PFSK-1 (cell line): ENCODE measurements at regions not wholly inside any gene's neighbourhood (a gene's known extent, or its start where the extent isn't known, plus 50 kb on each side); places are given as distances from the start of the nearest gene placed in this dataset.

Source experiments
- FOXP2 ChIP-seq: optimal IDR thresholded peaks from 2 replicates; pipeline ENCODE3; 2011; ENCODE audit warnings: borderline replicate concordance, control low read depth, inconsistent platforms; ENCODE audit not compliant: insufficient read depth; ENCODE audit errors: extremely low read length, extremely low read depth
- POLR2AphosphoS5 ChIP-seq: IDR thresholded peaks from 2 replicates; pipeline ENCODE4 v1.6.1; 2012; ENCODE audit warnings: low read depth, mild to moderate bottlenecking, control low read depth, low read length, moderate library complexity

- TF ChIP-seq POLR2AphosphoS5 (no peak), FOXP2 (no peak)
These were observed 91.9 kb upstream of the BCOR start for GRCh38 chrX:40189637-40190036.
